A549 (cell line): ENCODE measurements at regions not wholly inside any gene's neighbourhood (a gene's known extent, or its start where the extent isn't known, plus 50 kb on each side); places are given as distances from the start of the nearest gene placed in this dataset.

Experiments
- ATAC-seq, 2 experiments: fragments of 200-7000 bp in 1 of 2; fragments of >200 bp in 1 of 2; cut with Nextera tagmentation in 1 of 2; cut with Tn5 transposase in 1 of 2; 3 replicates each; pipeline versions ENCODE4 v1.8.0 to v1.9.1; 2018 to 2020; ENCODE audit warnings: mild to moderate bottlenecking in 1 of 2, moderate library complexity in 1 of 2
- CTCF ChIA-PET: fragments of 300-600 bp; sonication (Branson Sonifier 250); formaldehyde crosslinking; extraction: SDS; loops from one replicate; lab custom pipeline; 2021; ENCODE audit warnings: antibody characterized with exemption, inconsistent platforms; lab: Yijun Ruan, JAX
- POLR2A ChIA-PET: fragments of 350-600 bp; formaldehyde crosslinking; extraction: SDS; loops from one replicate; lab custom pipeline; 2021; ENCODE audit warnings: antibody characterized with exemption, inconsistent platforms; lab: Yijun Ruan, JAX
- DNase-seq, 2 experiments: peaks; one replicate each; pipeline versions ENCODE4 v3.0.0 to v3.0.0-alpha.2; 2011 to 2016; ENCODE audit warnings: low read depth in 1 of 2, low spot score in 1 of 2
- FAIRE-seq: peaks from 2 replicates; lab custom pipeline; 2011; peaks lifted over from hg19 to GRCh38; lab: Jason Lieb, UNC
- H3K27ac ChIP-seq, 2 experiments: fragments of >200 bp; sonication (Bioruptor Twin); formaldehyde crosslinking; 3 replicates each; pipeline ENCODE4 v1.5.1; 2016 to 2017
- H3K4me1 ChIP-seq: fragments of >200 bp; sonication (Bioruptor Twin); formaldehyde crosslinking; 3 replicates; pipeline ENCODE4 v1.6.1; 2016
- H3K4me2 ChIP-seq: fragments of >200 bp; sonication (Bioruptor Twin); formaldehyde crosslinking; 3 replicates; pipeline ENCODE4 v1.6.1; 2016
- H3K4me3 ChIP-seq: fragments of >200 bp; sonication (Bioruptor Twin); formaldehyde crosslinking; 3 replicates; pipeline ENCODE4 v1.5.1; 2016
- H3K9me3 ChIP-seq: fragments of >200 bp; sonication (Bioruptor Twin); formaldehyde crosslinking; 3 replicates; pipeline ENCODE4 v1.6.1; 2016
- CBX2 ChIP-seq: fragments of 200-600 bp; sonication (generic); IDR thresholded peaks from 2 replicates; pipeline ENCODE4 v1.6.1; 2016; ENCODE audit warnings: low read depth, mild to moderate bottlenecking, borderline replicate concordance
- CHD2 ChIP-seq: fragments of 150-350 bp; IDR thresholded peaks from 2 replicates; pipeline ENCODE4 v1.6.1; 2014; ENCODE audit warnings: low read length; ENCODE audit not compliant: partially characterized antibody
- CHD4 ChIP-seq: fragments of 200-600 bp; sonication (generic); IDR thresholded peaks from 2 replicates; pipeline ENCODE4 v1.6.1; 2016; ENCODE audit warnings: antibody characterized with exemption, mild to moderate bottlenecking, borderline replicate concordance
- EHF ChIP-seq: fragments of 250-450 bp; sonication (Bioruptor Pico); IDR thresholded peaks from 2 replicates; pipeline ENCODE4 v1.5.0; 2020; ENCODE audit warnings: mild to moderate bottlenecking
- EHMT2 ChIP-seq: fragments of 200-600 bp; sonication (generic); IDR thresholded peaks from 2 replicates; pipeline ENCODE4 v1.6.1; 2016; ENCODE audit warnings: antibody characterized with exemption, low read depth, mild to moderate bottlenecking, moderate library complexity
- ESRRA ChIP-seq: fragments of 150-350 bp; IDR thresholded peaks from 2 replicates; pipeline ENCODE4 v1.6.1; 2014; ENCODE audit warnings: mild to moderate bottlenecking, low read length, borderline replicate concordance
- FOSB ChIP-seq: fragments of 250-450 bp; sonication (Bioruptor Pico); IDR thresholded peaks from 2 replicates; pipeline ENCODE4 v1.5.0; 2020; ENCODE audit warnings: mild to moderate bottlenecking, moderate library complexity
- FOSL2 ChIP-seq, 2 experiments: fragments of 450-650 bp in 1 of 2; fragments of >200 bp in 1 of 2; sonication (Bioruptor Twin) in 1 of 2; formaldehyde crosslinking; IDR thresholded peaks; 2 replicates each; pipeline versions ENCODE4 v1.5.0 to v1.6.1; 2016 to 2020; ENCODE audit warnings: mild to moderate bottlenecking in 1 of 2, moderate library complexity in 1 of 2
- FOXS1 ChIP-seq: fragments of 250-450 bp; sonication (Bioruptor Pico); IDR thresholded peaks from 2 replicates; pipeline ENCODE4 v1.5.0; 2020; ENCODE audit warnings: mild to moderate bottlenecking, moderate library complexity
- HOXB13 ChIP-seq: fragments of 250-450 bp; sonication (Bioruptor Pico); IDR thresholded peaks from 2 replicates; pipeline ENCODE4 v1.5.0; 2020; ENCODE audit warnings: low read depth, mild to moderate bottlenecking, moderate library complexity
- MYC ChIP-seq: IDR thresholded peaks from 2 replicates; pipeline ENCODE4 v1.6.1; 2012; ENCODE audit warnings: mild to moderate bottlenecking, inconsistent platforms, low read length, improper control_type of control experiment, borderline replicate concordance
- PHF8 ChIP-seq: fragments of 200-600 bp; sonication (generic); IDR thresholded peaks from 2 replicates; pipeline ENCODE4 v1.6.1; 2016; ENCODE audit warnings: low read depth, mild to moderate bottlenecking, antibody characterized with exemption, moderate library complexity, borderline replicate concordance
- RAD21 ChIP-seq, 2 experiments: fragments of >200 bp in 1 of 2; sonication (Bioruptor Twin) in 1 of 2; formaldehyde crosslinking in 1 of 2; IDR thresholded peaks in 1 of 2; conservative IDR thresholded peaks in 1 of 2; 2 replicates in 1 of 2; 3 replicates in 1 of 2; pipeline ENCODE4 v1.6.1; 2012 to 2018; ENCODE audit warnings: inconsistent platforms in 1 of 2
- RARB ChIP-seq: fragments of 250-450 bp; sonication (Bioruptor Pico); IDR thresholded peaks from 2 replicates; pipeline ENCODE4 v1.8.0; 2021; ENCODE audit warnings: mild to moderate bottlenecking, moderate library complexity
- SMC3 ChIP-seq: fragments of >200 bp; sonication (Bioruptor Twin); formaldehyde crosslinking; IDR thresholded peaks from 3 replicates; pipeline ENCODE4 v1.6.1; 2018; ENCODE audit warnings: inconsistent platforms
- ZC3H11A ChIP-seq: fragments of 450-650 bp; IDR thresholded peaks from 2 replicates; pipeline ENCODE4 v1.6.1; 2014; ENCODE audit warnings: antibody characterized with exemption, mild to moderate bottlenecking
- ZNF302 ChIP-seq: fragments of 250-450 bp; sonication (Bioruptor Pico); IDR thresholded peaks from 2 replicates; pipeline ENCODE4 v1.9.0; 2021; ENCODE audit warnings: inconsistent platforms, mild to moderate bottlenecking, moderate library complexity
- ZSCAN20 ChIP-seq: fragments of 250-450 bp; sonication (Bioruptor Pico); IDR thresholded peaks from 2 replicates; pipeline ENCODE4 v1.8.0; 2022; ENCODE audit warnings: mild to moderate bottlenecking, moderate library complexity
- WGBS: methylation state at CpG from one replicate; pipeline ENCODE4 v1.1.6; 2017; ENCODE audit errors: missing lambda C conversion rate; 5-methylcytosine and 5-hydroxymethylcytosine counted together
- TF ChIP-seq, protein P1 (sequence below): fragments of 250-450 bp; sonication (Bioruptor Pico); IDR thresholded peaks from 2 replicates; pipeline ENCODE4 v1.5.0; 2021; ENCODE audit warnings: mild to moderate bottlenecking, moderate library complexity, borderline replicate concordance
- TF ChIP-seq, protein P2 (sequence below): fragments of 200-600 bp; sonication (generic); IDR thresholded peaks from 2 replicates; pipeline ENCODE4 v1.6.1; 2016; ENCODE audit warnings: antibody characterized with exemption, mild to moderate bottlenecking, moderate library complexity
- TF ChIP-seq, protein P3 (sequence below): IDR thresholded peaks from 2 replicates; pipeline ENCODE4 v1.6.1; 2012
- TF ChIP-seq, protein P4 (sequence below): fragments of >200 bp; sonication (Bioruptor Twin); formaldehyde crosslinking; IDR thresholded peaks from 2 replicates; pipeline ENCODE4 v1.6.1; 2016
- TF ChIP-seq, protein P5 (sequence below): fragments of 450-650 bp; IDR thresholded peaks from 2 replicates; pipeline ENCODE4 v1.6.1; 2014; ENCODE audit warnings: antibody characterized with exemption

DNA sequence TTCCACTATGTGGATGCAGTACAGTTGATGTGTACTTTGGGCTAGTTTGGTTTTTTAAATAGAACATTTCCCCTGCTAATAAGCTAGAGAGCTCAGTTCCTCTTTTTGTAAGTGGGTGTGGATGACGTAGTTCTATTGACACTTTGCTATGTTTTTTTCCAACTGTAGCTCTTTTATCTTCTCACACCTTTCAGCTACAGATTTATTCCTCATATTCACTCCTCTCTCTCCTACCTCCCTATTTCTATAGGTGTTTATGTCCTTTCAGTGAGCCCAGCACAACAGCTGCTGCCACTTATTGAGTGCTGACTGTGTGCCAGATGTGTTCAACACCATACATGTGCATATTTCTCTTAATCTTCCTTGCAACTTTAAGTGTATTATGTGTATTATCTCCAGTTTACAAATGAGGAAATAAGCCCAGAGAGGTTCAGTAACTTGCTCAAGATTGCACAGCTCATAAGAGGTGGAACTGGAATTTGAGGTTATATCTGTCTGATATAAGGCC is 215.7 kb downstream of the SEMA6A start:
- TF ChIP-seq, protein P1, sequence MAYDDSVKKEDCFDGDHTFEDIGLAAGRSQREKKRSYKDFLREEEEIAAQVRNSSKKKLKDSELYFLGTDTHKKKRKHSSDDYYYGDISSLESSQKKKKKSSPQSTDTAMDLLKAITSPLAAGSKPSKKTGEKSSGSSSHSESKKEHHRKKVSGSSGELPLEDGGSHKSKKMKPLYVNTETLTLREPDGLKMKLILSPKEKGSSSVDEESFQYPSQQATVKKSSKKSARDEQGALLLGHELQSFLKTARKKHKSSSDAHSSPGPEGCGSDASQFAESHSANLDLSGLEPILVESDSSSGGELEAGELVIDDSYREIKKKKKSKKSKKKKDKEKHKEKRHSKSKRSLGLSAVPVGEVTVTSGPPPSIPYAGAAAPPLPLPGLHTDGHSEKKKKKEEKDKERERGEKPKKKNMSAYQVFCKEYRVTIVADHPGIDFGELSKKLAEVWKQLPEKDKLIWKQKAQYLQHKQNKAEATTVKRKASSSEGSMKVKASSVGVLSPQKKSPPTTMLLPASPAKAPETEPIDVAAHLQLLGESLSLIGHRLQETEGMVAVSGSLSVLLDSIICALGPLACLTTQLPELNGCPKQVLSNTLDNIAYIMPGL = no peak
- no peak for TF ChIP-seq PHF8
- TF ChIP-seq CHD4 = no peak
- TF ChIP-seq ESRRA = no peak
- TF ChIP-seq ZSCAN20 (CRISPR knock-in tag) = no peak
- no peak for TF ChIP-seq RARB (CRISPR knock-in tag)
- TF ChIP-seq FOSL2 (IDR thresholded peaks at IDR 0.05) = no peak
- no peak for TF ChIP-seq FOSL2 (CRISPR knock-in tag; IDR thresholded peaks at IDR 0.05)
- no peak for TF ChIP-seq EHMT2
- TF ChIP-seq, protein P2, sequence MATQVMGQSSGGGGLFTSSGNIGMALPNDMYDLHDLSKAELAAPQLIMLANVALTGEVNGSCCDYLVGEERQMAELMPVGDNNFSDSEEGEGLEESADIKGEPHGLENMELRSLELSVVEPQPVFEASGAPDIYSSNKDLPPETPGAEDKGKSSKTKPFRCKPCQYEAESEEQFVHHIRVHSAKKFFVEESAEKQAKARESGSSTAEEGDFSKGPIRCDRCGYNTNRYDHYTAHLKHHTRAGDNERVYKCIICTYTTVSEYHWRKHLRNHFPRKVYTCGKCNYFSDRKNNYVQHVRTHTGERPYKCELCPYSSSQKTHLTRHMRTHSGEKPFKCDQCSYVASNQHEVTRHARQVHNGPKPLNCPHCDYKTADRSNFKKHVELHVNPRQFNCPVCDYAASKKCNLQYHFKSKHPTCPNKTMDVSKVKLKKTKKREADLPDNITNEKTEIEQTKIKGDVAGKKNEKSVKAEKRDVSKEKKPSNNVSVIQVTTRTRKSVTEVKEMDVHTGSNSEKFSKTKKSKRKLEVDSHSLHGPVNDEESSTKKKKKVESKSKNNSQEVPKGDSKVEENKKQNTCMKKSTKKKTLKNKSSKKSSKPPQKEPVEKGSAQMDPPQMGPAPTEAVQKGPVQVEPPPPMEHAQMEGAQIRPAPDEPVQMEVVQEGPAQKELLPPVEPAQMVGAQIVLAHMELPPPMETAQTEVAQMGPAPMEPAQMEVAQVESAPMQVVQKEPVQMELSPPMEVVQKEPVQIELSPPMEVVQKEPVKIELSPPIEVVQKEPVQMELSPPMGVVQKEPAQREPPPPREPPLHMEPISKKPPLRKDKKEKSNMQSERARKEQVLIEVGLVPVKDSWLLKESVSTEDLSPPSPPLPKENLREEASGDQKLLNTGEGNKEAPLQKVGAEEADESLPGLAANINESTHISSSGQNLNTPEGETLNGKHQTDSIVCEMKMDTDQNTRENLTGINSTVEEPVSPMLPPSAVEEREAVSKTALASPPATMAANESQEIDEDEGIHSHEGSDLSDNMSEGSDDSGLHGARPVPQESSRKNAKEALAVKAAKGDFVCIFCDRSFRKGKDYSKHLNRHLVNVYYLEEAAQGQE = no peak
- no peak for TF ChIP-seq EHF (CRISPR knock-in tag)
- no peak for TF ChIP-seq MYC
- TF ChIP-seq, protein P3, sequence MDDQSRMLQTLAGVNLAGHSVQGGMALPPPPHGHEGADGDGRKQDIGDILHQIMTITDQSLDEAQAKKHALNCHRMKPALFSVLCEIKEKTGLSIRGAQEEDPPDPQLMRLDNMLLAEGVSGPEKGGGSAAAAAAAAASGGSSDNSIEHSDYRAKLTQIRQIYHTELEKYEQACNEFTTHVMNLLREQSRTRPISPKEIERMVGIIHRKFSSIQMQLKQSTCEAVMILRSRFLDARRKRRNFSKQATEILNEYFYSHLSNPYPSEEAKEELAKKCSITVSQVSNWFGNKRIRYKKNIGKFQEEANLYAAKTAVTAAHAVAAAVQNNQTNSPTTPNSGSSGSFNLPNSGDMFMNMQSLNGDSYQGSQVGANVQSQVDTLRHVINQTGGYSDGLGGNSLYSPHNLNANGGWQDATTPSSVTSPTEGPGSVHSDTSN = no peak
- TF ChIP-seq SMC3 = no peak
- no peak for TF ChIP-seq HOXB13 (CRISPR knock-in tag)
- TF ChIP-seq ZNF302 (CRISPR knock-in tag) = no peak
- TF ChIP-seq CBX2 = no peak
- no peak for TF ChIP-seq RAD21 (conservative IDR thresholded peaks at IDR 0.05 in 1 of 2, IDR thresholded peaks at IDR 0.05 in 1 of 2)
- TF ChIP-seq FOXS1 (CRISPR knock-in tag) = no peak
- no peak for TF ChIP-seq CHD2
- Histone ChIP-seq H3K27ac (no peak overlapping the region), H3K4me3 (no peak overlapping the region), H3K9me3 (peaks cover 4% of the 10 kb centered on the region; the same call in 1 of the 3 replicates), H3K4me1 (no peaks in the 10 kb centered on the region), H3K4me2 (no peak overlapping the region)
- ChIA-PET CTCF (interaction anchor here (0.5 kb wide), 1 partner anchor 524 kb away, joined by 3 read pairs; no protein-coding TSS in a partner anchor), POLR2A (no interaction called here)
- FAIRE-seq (peak; percentile 23), ATAC-seq (no peak), DNase-seq (no peak)
- WGBS = 74% methylated on average over 1 of the region's 1 CpG

DNA sequence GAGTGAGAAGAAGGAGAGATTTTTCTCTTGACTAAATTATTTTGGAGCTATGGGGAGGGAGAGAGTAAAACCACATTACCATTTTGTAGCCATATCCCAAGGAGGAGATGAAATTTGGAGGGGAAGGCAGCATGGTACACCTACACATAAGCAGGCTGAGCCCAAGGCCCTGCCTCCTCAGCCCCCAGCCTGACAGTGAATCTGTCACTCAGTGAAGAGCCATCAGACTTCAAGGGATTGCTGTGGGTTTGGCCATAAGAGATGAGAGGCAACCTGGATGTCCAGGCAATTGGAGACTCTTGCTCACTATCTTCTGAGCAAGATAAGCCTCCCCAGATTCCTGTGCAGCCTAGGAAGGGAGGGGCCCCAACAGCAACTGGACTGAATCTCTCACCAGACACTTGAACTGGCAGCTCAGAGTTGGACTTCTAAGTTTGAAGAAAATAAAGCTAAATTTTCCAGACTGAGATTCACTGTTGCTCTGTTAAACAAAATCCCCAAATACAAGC is 216.6 kb downstream of the SEMA6A start:
- Histone ChIP-seq H3K4me1 (no peaks in the 10 kb centered on the region), H3K27ac (no peak overlapping the region), H3K9me3 (peaks cover 4% of the 10 kb centered on the region; the same call in 1 of the 3 replicates), H3K4me3 (no peak overlapping the region), H3K4me2 (no peak overlapping the region)
- CTCF ChIA-PET = no interaction called here
- POLR2A ChIA-PET = no interaction called here
- ATAC-seq (no peak), DNase-seq (no peak), FAIRE-seq (no peak)
- TF ChIP-seq PHF8 = no peak
- TF ChIP-seq FOXS1 (CRISPR knock-in tag) = no peak
- no peak for TF ChIP-seq ZC3H11A
- TF ChIP-seq, protein P4, sequence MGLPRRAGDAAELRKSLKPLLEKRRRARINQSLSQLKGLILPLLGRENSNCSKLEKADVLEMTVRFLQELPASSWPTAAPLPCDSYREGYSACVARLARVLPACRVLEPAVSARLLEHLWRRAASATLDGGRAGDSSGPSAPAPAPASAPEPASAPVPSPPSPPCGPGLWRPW = no peak
- TF ChIP-seq, protein P3 = no peak
- TF ChIP-seq, protein P5, sequence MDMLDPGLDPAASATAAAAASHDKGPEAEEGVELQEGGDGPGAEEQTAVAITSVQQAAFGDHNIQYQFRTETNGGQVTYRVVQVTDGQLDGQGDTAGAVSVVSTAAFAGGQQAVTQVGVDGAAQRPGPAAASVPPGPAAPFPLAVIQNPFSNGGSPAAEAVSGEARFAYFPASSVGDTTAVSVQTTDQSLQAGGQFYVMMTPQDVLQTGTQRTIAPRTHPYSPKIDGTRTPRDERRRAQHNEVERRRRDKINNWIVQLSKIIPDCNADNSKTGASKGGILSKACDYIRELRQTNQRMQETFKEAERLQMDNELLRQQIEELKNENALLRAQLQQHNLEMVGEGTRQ = no peak
- no peak for TF ChIP-seq FOSB (CRISPR knock-in tag)
- TF ChIP-seq, protein P2 = no peak
